HTR-8/SVneo (cell line): ENCODE measurements at regions not wholly inside any gene's neighbourhood (a gene's known extent, or its start where the extent isn't known, plus 50 kb on each side); places are given as distances from the start of the nearest gene placed in this dataset.
"Not testable (repeated sequence)": the region's sequence is repeated elsewhere in the genome, so short reads cannot be mapped to it uniquely, and the experiment has no call there.

ENCODE experiments used
- DNase-seq: peaks from one replicate; pipeline ENCODE4 v3.0.0; 2011; ENCODE audit warnings: low spot score, mixed read lengths; ENCODE audit not compliant: insufficient read length
- FAIRE-seq: peaks from 2 replicates; lab custom pipeline; 2011; peaks lifted over from hg19 to GRCh38; lab: Jason Lieb, UNC

GRCh38 chr10:118436742-118437141, 94.6 kb upstream of the FAM204A start:
- DNase-seq (no peak), FAIRE-seq (no peak)

- FAIRE-seq: no peak
- no peak for DNase-seq
These were observed 88.1 kb upstream of the FAM204A start for GRCh38 chr10:118430190-118430589.

DNA sequence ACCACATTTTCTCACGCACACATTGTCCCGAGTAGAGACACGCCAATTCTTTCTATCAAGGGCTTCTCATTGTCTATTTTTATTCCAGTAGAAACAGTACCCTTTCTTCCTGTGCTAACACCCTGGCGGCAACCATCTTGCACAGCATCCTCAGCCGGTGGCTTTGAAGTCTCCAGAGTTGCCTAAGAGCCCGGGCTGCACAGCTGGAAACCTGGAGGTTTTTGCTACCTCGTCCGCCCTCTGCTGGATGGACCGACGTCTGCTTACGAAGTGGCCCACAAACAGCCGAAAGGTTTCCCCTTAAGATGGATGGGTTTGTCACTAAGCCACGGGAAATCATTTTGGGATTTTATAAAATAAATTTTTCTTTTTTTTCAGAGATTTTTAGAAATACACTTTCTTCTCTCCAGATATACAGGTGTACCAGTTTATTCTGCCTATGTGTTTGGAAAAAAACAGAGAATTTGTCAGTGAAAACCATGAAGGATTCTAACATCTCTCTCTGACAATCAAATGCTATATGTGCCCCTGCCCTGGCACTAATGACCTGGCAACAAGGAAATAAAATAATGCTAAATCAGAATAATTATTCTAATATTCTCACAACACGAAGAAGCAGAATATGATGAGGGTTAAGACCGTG, 81.8 kb upstream of the FAM204A start:
- no peak for FAIRE-seq
- DNase-seq: peak; percentile 28

- DNase-seq: no peak
- no peak for FAIRE-seq
These were observed 80.1 kb upstream of the FAM204A start for GRCh38 chr10:118422241-118422640.

DNA sequence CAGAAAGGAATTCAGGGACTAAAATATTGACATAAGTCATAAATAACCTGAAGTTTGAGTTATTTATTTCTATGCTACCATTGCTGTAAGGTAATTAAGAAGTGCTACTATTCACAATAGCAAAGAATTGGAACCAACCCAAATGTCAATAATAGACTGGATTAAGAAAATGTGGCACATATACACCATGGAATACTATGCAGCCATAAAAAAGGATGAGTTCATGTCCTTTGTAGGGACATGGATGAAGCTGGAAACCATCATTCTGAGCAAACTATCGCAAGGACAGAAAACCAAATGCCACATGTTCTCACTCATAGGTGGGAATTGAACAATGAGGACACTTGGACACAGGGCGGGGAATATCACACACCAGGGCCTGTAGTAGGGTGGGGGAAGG, 77.9 kb upstream of the FAM204A start:
- not testable (repeated sequence) for DNase-seq, FAIRE-seq

GRCh38 chr10:118412932-118413331, 70.8 kb upstream of the FAM204A start:
- DNase-seq: no peak
- no peak for FAIRE-seq

DNA sequence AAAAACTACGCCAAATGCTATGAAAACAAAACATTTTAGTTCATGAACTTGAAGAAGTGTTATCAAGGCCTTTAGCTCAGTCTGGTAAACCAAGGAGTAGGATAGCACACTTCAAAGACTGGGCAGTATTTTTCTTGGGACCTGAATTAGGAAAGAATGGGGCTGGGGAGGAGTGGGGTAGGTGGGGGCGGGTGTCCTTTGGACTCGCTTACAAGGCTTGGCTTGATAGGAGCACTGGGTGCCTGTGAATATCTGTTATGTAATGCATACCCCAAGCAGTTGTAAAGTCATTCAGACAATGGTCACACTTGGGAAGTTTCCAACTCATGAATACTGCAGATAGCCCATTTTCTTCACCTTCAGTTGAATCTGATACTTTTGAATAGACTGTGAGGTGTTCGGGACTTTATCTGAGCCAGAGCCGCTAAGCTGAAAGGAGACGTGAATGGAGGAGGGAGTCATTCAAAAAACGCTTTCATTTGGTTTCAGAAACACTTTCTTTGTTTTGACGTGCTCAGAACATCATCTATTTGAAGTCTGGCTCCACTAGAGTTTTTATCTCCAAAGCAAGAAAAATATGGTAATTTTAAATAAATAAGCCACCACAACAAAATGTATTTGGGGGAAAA, 70.1 kb upstream of the FAM204A start:
- DNase-seq (no peak), FAIRE-seq (no peak)

DNA sequence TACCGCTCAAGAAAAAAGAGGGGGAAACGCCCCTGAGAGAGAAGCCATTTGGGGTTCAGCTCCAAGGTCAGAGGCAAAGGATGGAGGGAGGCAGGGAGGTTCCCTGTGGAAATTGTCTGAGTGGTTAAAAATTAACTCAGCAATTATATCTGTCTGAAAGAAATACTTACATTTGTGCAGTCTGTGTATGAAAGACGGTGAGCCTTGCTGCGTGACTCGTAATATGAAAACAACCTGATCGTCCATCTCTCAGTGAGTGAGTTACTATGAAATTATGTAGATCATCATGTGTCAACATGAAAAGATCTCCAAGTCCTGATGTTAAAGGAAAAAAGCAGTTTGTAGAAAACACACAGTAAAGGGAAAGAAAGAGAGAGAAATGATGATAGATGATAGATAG, 67.2 kb upstream of the FAM204A start:
- DNase-seq: no peak
- FAIRE-seq: no peak

DNA sequence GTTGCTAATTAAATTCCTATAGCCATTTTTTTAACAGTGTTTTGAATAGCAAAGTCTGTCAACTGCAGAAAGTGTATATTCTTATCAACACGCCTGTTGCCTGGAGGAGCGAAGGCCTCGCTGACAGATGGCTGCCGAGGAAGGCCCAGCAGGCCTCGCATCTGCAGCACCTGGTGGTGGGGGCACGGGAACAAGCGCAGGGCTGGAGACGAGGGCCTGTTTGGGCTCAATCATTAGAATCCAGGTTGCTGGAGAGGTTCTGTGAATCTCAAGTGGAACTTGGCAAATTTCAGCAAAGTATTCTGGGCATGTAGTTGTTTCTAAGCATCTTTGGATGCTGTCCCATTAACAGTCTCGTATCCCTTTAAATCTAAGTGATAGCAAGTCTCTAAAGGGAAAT, 66.1 kb upstream of the FAM204A start:
- FAIRE-seq (no peak), DNase-seq (no peak)

DNA sequence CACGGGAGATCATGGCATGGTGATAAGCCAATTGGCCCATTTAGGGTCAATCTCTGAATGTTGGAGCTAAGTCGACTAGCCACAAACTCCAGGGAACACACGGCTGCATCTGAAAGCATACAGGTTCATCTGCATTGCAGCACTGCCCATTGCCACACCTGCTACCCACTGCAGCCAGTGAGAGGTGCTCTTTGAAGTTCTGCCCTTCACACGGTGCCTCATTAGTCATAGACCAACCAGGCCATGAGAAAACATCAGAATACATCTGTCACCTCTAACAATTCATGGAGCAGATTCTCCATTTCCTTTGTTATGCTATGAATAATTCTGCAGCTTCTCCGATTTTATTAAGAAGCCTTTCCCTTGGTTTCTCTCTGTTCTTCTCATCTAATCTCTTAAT, 65.7 kb upstream of the FAM204A start:
- DNase-seq (no peak), FAIRE-seq (no peak)

DNA sequence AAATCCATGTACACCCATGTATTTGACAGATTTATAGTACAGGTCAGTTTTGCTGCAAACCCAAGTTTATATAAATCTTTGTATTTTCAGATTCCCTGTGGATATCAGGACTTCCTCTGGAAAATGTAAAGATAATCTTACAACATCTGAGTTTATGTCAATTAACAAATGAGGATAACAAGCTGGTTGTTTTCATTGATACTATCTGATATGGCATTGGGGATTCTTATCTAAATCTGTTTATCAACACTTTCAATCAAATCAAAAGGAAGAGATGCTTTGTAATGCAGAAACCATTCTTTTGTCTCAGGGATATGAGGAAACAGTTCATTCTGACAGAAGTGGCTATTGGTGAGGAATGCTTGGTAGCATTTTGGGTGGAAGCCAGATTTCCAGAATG, 64.9 kb upstream of the FAM204A start:
- DNase-seq (no peak), FAIRE-seq (no peak)

DNA sequence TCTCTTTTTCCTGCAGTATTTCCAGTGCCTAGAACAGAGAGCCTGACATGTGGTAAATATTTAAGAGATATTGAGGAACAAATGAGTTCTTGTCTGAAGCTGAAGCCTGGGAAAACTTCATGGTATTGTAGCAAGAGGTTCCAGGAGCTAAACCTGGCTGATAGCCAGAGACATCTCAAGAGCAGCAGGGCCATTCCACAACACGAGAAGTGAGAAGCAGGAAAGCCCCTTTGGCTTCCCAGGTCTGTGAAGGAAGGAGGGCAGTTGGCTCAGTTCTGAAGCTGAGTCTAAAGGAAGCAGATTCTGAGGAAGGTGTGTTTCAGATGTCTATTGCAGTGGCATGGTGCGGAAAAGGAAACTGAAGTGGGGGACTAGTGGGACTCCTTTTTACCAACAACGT, 63.8 kb upstream of the FAM204A start:
- no peak for FAIRE-seq
- no peak for DNase-seq

- no peak for FAIRE-seq
These were observed 61.8 kb upstream of the FAM204A start for GRCh38 chr10:118403967-118404366.

DNA sequence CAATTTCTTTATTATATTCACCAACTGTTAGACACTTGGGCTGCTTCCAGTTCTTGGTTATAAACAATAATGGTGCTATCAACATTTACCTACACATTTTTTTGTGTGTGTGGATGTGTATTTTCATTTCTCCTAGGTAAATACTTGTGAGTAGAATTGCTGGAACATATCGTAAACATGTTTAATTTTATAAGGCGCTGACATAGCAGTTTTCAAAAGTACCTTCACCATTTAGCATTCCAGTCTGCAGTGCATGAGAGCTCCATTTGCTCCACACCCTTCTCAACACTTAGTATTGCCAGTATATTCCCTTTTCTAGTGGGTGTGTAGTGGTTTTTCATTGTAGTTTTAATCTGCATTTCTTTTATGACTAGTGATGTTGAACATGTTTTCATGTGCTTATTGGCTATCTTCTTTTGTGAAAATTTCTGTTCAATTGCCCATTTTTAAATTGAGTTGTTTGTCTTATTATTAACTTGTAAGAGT, 59.6 kb upstream of the FAM204A start:
- FAIRE-seq (no peak), DNase-seq (no peak)

More at GRCh38 chr10:118403967-118404366, 61.8 kb upstream of the FAM204A start:
- DNase-seq: no peak

DNA sequence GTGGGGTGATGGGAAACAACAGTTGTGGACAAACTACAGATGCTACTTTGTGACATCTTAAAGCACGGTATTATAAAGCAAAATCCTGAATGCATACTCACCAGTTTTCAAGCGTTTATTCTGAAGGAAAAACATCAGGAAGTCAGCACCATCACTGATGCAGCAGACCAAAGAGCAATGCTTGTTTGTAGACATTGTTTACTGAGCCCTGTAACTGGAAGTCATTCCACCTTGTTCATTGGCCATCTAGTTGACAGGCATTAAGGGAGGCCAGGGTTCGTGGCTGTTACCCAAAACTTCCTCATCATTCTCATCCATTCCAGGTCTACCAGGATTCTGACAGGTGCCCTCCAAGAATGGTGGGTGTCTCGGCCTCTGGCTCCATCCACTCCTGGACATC, 55.3 kb upstream of the FAM204A start:
- FAIRE-seq (no peak), DNase-seq (no peak)

DNA sequence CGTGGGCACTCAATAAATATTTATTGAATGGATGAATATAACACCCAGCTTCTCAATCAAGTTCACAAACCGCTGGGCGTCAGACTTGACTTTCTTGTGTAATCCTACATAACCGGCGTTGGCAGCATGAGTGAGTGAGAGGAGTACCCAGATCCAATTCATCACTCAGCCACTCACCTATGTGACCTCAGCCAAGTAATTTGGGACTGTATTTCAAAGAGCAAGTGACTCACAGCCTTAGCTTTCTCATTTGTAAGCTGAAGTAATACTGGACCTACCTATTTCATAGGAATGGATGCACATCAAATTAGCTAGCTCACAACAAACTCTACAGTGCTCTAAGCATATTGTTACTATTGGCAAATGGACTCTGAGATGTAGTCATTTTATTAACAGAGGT, 53.8 kb upstream of the FAM204A start:
- FAIRE-seq (no peak), DNase-seq (no peak)

GRCh38 chr10:118394301-118395200, 52.4 kb upstream of the FAM204A start:
- DNase-seq: no peak
- FAIRE-seq: no peak

- FAIRE-seq: no peak
- DNase-seq: no peak
These were observed 50.6 kb upstream of the FAM204A start for GRCh38 chr10:118392761-118393160.
